Caco-2 (cell line): ENCODE measurements at regions not wholly inside any gene's neighbourhood (a gene's known extent, or its start where the extent isn't known, plus 50 kb on each side); places are given as distances from the start of the nearest gene placed in this dataset.

Experiments used
- BruUV-seq: library from RNA; stranded (reverse); fragments of 400-500 nt; replicated peaks from 2 replicates; lab custom pipeline; 2021; lab: Mats Ljungman, UMichigan
- CTCF ChIA-PET: fragments of 300-600 bp; sonication (Branson Sonifier 250); formaldehyde crosslinking; loops from one replicate; lab custom pipeline; 2022; ENCODE audit warnings: antibody characterized with exemption; lab: Charles Lee
- POLR2A ChIA-PET: fragments of 300-600 bp; sonication (Branson Sonifier 250); formaldehyde crosslinking; loops from one replicate; lab custom pipeline; 2022; ENCODE audit warnings: antibody characterized with exemption; lab: Charles Lee
- DNase-seq, 2 experiments: peaks; one replicate each; pipeline versions ENCODE4 v3.0.0 to v3.0.0-alpha.2; 2020 to 2022
- H3K27me3 ChIP-seq: replicated peaks from 2 replicates; pipeline ENCODE4 v1.6.0; 2011; ENCODE audit warnings: low read length; ENCODE audit not compliant: control insufficient read depth, insufficient read depth
- H3K36me3 ChIP-seq: 2 replicates; pipeline ENCODE4 v1.5.1; 2011; ENCODE audit warnings: low read length; ENCODE audit not compliant: control insufficient read depth, insufficient read depth
- H3K4me1 ChIP-seq: fragments of 250-450 bp; sonication (Bioruptor Pico); 2 replicates; pipeline ENCODE4 v1.5.1; 2020; ENCODE audit warnings: mild to moderate bottlenecking
- H3K4me3 ChIP-seq: 2 replicates; pipeline ENCODE4 v1.5.1; 2011; ENCODE audit warnings: low read depth, mild to moderate bottlenecking, control low read depth, low read length
- H3K9me3 ChIP-seq: fragments of 250-450 bp; sonication (Bioruptor Pico); 2 replicates; pipeline ENCODE4 v1.5.1; 2020; ENCODE audit warnings: mild to moderate bottlenecking, moderate library complexity
- H3K27ac Mint-ChIP-seq: one replicate; pipeline ENCODE4 v1.8.0; 2022; ENCODE audit warnings: mixed read lengths; ENCODE audit not compliant: unreplicated experiment
- H3K27me3 Mint-ChIP-seq: one replicate; pipeline ENCODE4 v1.8.0; 2022; ENCODE audit warnings: mixed read lengths; ENCODE audit not compliant: insufficient read depth, unreplicated experiment
- H3K36me3 Mint-ChIP-seq: one replicate; pipeline ENCODE4 v1.8.0; 2022; ENCODE audit warnings: mild to moderate bottlenecking, mixed read lengths; ENCODE audit not compliant: insufficient read depth, unreplicated experiment
- H3K4me1 Mint-ChIP-seq: one replicate; pipeline ENCODE4 v1.8.0; 2022; ENCODE audit warnings: low read depth, mixed read lengths; ENCODE audit not compliant: unreplicated experiment
- H3K4me3 Mint-ChIP-seq: one replicate; pipeline ENCODE4 v1.8.0; 2022; ENCODE audit warnings: mild to moderate bottlenecking, moderate library complexity, mixed read lengths; ENCODE audit not compliant: unreplicated experiment
- H3K9me3 Mint-ChIP-seq: one replicate; pipeline ENCODE4 v1.8.0; 2022; ENCODE audit warnings: mixed read lengths; ENCODE audit not compliant: unreplicated experiment
- intact Hi-C: fragments of 100-400 bp; cut with micrococcal nuclease; formaldehyde crosslinking; loops from one replicate; pipeline ENCODE4 v1.10.0; 2022; ENCODE audit not compliant: unreplicated experiment
- TF ChIP-seq, protein P1 (sequence below), 2 experiments: fragments of 200-600 bp in 1 of 2; IDR thresholded peaks; 1 replicate in 1 of 2; 2 replicates in 1 of 2; pipeline versions ENCODE4 v1.5.1 to v1.8.0; 2011 to 2022; ENCODE audit warnings: antibody characterized with exemption in 1 of 2, control low read depth in 1 of 2, inconsistent platforms in 1 of 2, low read depth in 1 of 2, low read length in 1 of 2, mild to moderate bottlenecking in 1 of 2, moderate library complexity in 1 of 2; ENCODE audit not compliant: insufficient read depth in 1 of 2, severe bottlenecking in 1 of 2, unreplicated experiment in 1 of 2

DNA sequence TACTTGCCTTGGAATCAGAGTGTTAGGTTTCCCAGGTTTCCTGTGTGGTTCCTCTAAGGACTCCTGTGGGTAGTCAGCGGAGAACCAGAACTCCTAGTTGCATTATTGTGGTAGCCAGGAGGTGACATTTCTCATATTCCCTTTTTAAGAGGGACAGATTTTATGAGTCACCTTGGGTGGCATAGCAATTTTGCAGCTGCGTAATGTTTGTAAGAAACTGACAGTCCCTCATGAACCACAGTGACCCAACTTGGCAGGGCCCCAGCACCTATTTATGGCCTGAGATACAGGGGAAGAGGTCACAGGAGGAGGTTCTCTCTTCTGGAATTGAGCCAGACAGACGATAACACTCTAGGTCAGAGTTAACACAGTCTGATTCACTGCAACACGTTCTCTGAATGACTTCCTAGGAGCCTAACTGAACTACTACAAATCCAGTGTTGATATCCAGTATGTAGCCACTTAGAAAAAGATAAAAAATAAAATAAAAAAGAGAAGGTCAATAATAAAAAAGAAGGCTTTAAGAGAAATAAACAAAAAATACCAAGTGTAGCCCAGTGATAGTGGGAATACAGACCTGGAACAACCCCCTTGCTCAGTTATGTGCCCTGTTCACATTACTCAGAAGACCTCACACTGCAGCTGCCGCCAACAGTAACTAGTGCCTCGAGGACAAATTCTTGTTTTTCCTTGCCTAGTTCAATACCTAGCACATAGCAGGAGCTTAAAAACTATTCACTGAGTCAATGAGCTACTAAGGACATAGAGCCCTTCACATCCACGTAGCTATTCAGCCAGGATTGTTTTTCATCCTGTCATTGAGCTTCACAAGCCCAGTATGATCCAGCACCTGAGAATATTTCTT lies 50.7 kb upstream of the VLDLR start:
- Mint-ChIP-seq H3K36me3 (no peaks in the 10 kb centered on the region), H3K27ac (no peak overlapping the region), H3K9me3 (no peaks in the 10 kb centered on the region), H3K4me1 (no peaks in the 10 kb centered on the region), H3K4me3 (no peak overlapping the region), H3K27me3 (no peaks in the 10 kb centered on the region)
- Histone ChIP-seq H3K27me3 (no peaks in the 10 kb centered on the region), H3K4me3 (no peak overlapping the region), H3K36me3 (no peaks in the 10 kb centered on the region), H3K4me1 (no peaks in the 10 kb centered on the region), H3K9me3 (no peaks in the 10 kb centered on the region)
- TF ChIP-seq, protein P1, sequence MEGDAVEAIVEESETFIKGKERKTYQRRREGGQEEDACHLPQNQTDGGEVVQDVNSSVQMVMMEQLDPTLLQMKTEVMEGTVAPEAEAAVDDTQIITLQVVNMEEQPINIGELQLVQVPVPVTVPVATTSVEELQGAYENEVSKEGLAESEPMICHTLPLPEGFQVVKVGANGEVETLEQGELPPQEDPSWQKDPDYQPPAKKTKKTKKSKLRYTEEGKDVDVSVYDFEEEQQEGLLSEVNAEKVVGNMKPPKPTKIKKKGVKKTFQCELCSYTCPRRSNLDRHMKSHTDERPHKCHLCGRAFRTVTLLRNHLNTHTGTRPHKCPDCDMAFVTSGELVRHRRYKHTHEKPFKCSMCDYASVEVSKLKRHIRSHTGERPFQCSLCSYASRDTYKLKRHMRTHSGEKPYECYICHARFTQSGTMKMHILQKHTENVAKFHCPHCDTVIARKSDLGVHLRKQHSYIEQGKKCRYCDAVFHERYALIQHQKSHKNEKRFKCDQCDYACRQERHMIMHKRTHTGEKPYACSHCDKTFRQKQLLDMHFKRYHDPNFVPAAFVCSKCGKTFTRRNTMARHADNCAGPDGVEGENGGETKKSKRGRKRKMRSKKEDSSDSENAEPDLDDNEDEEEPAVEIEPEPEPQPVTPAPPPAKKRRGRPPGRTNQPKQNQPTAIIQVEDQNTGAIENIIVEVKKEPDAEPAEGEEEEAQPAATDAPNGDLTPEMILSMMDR (IDR thresholded peaks at IDR 0.05; ENCODE audit: insufficient read depth in 1 of 2, low read depth in 1 of 2, low read length in 1 of 2, severe bottlenecking in 1 of 2, unreplicated experiment in 1 of 2), result no peak
- no TSS peak for BruUV-seq
- POLR2A ChIA-PET, result no interaction called here
- CTCF ChIA-PET, result no interaction called here
- intact Hi-C loops, result no loop called here
- peak in 1 of 2 experiments; percentile 35 for DNase-seq
